ENCODE measurements at regions not wholly inside any gene's neighbourhood (a gene's known extent, or its start where the extent isn't known, plus 50 kb on each side); places are given as distances from the start of the nearest gene placed in this dataset.
"Not testable (repeated sequence)": the region's sequence is repeated elsewhere in the genome, so short reads cannot be mapped to it uniquely, and the experiment has no call there.

DNA sequence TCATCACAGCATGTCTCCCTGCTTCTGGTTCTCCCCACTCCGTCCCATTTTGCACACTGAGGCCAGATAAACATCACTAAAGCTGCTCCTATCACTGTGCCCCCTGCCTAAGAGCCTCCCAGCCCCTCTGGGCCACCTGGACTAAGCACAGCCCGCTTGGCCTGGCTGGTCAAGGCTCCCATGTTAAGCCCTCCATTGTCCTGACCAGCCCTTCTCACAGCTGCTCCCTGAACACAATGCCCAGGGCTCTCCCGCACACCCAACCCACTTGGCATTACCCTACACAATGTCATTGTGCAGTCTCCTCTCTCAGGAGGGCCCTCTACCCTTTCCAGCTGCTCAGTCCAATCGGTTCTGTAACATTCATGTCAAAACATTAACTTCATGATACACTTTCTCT is 133.4 kb downstream of the NUFIP1 start:
- Histone ChIP-seq H3K27ac (peak overlapping the region; percentile 92), H3K9me3 (no peaks in the 10 kb centered on the region), H3K36me3 (ENCODE audit: insufficient read depth in 1 of 2, low read depth in 1 of 2) (no peaks in the 10 kb centered on the region), H3K27me3 (ENCODE audit: insufficient read depth in 3 of 3, low read length in 2 of 3) (no peaks in the 10 kb centered on the region), H3K4me1 (peaks cover 16% of the 10 kb centered on the region), H3K4me3 (no peak overlapping the region)
- TF ChIP-seq, protein P1, sequence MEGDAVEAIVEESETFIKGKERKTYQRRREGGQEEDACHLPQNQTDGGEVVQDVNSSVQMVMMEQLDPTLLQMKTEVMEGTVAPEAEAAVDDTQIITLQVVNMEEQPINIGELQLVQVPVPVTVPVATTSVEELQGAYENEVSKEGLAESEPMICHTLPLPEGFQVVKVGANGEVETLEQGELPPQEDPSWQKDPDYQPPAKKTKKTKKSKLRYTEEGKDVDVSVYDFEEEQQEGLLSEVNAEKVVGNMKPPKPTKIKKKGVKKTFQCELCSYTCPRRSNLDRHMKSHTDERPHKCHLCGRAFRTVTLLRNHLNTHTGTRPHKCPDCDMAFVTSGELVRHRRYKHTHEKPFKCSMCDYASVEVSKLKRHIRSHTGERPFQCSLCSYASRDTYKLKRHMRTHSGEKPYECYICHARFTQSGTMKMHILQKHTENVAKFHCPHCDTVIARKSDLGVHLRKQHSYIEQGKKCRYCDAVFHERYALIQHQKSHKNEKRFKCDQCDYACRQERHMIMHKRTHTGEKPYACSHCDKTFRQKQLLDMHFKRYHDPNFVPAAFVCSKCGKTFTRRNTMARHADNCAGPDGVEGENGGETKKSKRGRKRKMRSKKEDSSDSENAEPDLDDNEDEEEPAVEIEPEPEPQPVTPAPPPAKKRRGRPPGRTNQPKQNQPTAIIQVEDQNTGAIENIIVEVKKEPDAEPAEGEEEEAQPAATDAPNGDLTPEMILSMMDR (IDR thresholded peaks at IDR 0.05), result no peak
- DNase-seq (no peak), ATAC-seq (no peak)
- whole genome bisulfite sequencing, 3 donors, result 50 to 55% (median 52%) methylated on average over 4 of the region's 4 CpGs
- intact Hi-C loops (cut with DNase I), result loop anchor here (5.0 kb wide), 1 partner anchor 279 kb away; the partner anchor contains the start of gene TSC22D1 (in 2 of the 2)

DNA sequence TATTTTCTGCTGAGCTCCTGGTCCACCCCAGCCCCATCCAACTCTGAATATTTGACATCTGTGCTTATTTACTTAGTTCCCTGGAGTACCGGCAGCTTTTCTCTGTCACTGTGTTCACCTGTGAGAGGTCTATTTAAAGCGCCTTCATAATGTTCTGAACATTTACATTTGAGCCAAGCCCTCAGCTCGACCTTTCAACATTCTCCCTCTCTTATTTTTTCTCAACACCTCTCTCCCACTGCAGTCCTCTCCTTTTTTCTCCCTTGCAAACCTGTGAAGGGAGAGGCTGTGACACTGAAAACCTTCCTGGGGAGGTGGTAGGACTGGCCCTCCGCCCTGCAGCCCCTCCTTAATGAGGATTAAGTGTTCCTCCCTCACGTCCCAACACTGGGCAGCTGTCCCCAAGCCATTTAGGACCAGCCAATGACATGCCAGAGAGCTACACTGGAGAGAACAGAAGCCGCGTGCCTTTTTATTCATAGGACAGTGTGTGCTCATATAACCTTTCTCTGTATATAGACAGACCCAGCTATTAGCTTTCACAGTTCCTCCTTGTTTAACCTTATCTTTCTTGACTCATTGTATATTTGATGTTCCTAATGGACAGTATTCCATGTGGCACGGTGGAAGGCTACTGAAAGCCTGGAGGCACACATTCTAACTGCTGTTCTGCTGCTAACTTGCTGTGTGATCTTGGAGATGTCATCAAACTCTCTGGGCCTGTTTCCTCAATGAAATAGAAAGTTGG is 134.8 kb downstream of the NUFIP1 start:
- peak; percentile 94 to 96 (median 96) for ATAC-seq

GRCh38 chr13:44853641-44854040 is 135.6 kb downstream of the NUFIP1 start:
- peaks cover 29% of the 10 kb centered on the region for H3K4me1 ChIP-seq
- peak in 3 of 4 donors; percentile 16 to 26 (median 24) for ATAC-seq
- no peaks in the 10 kb centered on the region for H3K36me3 ChIP-seq (ENCODE audit: insufficient read depth in 1 of 2, low read depth in 1 of 2)
- no peaks in the 10 kb centered on the region for H3K27me3 ChIP-seq (ENCODE audit: insufficient read depth in 3 of 3, low read length in 2 of 3)
- no peak for DNase-seq
- TF ChIP-seq, protein P1 (IDR thresholded peaks at IDR 0.05), result no peak
- peak overlapping the region; percentile 92 for H3K27ac ChIP-seq
- H3K4me3 ChIP-seq, result peak overlapping the region; percentile 41
- 17 to 23% (median 19%) methylated on average over 3 of the region's 3 CpGs for WGBS, 3 donors
- H3K9me3 ChIP-seq, result no peaks in the 10 kb centered on the region
- intact Hi-C loops (cut with DNase I), result loop anchor here in 1 of 2 donors (5.0 kb wide), 1 partner anchor 91 kb away; no protein-coding TSS in a partner anchor

More for the DNA sequence above, 134.8 kb downstream of the NUFIP1 start:
- intact Hi-C loops (cut with DNase I), result loop anchor here (5.0 kb wide), 2 partner anchors 92 to 277 kb away; partner anchors contain the start of gene TSC22D1 (in 2 of the 2)
- Histone ChIP-seq H3K9me3 (no peaks in the 10 kb centered on the region), H3K4me1 (peaks cover 21% of the 10 kb centered on the region), H3K27me3 (ENCODE audit: insufficient read depth in 3 of 3, low read length in 2 of 3) (no peaks in the 10 kb centered on the region), H3K27ac (peak overlapping the region; percentile 92), H3K4me3 (peak overlapping the region; percentile 41), H3K36me3 (ENCODE audit: insufficient read depth in 1 of 2, low read depth in 1 of 2) (no peaks in the 10 kb centered on the region)
- peak; percentile 80 to 94 for DNase-seq
- TF ChIP-seq, protein P1 (IDR thresholded peaks at IDR 0.05), result no peak
- 18 to 28% (median 25%) methylated on average over 8 of the region's 8 CpGs for WGBS, 3 donors

DNA sequence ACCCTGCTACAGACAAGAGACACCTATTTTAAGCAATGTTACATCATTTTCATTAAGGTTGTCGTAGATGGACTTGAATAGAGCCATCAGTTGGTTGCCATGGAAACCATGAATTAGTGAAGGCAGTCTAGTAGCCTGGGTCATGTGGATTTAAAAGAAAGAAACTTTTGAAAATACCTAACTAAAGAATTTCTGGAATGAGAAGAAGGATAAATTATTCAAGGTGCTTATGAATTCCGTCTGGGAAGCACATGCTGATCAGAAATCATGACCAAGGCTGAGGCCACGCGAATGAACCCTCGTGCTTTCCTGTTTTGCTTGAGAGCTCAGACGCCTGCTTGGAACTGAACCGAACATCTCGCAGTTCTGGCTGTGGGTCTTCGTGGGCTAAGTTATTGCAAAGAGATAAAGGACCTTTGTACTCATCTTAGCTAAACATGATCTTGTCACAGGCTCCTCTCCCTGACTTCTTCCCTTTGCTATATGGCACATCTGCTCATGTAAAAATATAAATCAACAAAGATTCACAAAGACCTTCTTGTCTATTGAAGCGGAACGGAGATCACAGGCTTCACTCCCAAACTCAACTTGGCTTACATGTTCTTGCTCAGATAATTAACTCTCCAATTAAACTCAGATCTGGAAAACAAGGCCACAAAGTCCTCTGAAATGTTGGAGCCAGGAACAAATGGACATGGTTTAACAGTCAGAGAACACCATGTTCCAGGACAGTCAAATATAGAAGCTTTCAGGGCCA is 140.2 kb downstream of the NUFIP1 start:
- no peaks in the 10 kb centered on the region for H3K36me3 ChIP-seq (ENCODE audit: insufficient read depth in 1 of 2, low read depth in 1 of 2)
- H3K27me3 ChIP-seq (ENCODE audit: insufficient read depth in 3 of 3, low read length in 2 of 3), result no peaks in the 10 kb centered on the region
- peak overlapping the region; percentile 27 for H3K27ac ChIP-seq
- peak in 1 of 4 donors; percentile 34 for ATAC-seq
- 41 to 75% (median 49%) methylated on average over 11 of the region's 11 CpGs for WGBS, 3 donors
- no peak overlapping the region for H3K4me3 ChIP-seq
- intact Hi-C loops (cut with DNase I), result loop anchor here in 1 of 2 donors (5.0 kb wide), 1 partner anchor 87 kb away; no protein-coding TSS in a partner anchor
- no peaks in the 10 kb centered on the region for H3K9me3 ChIP-seq
- peaks cover 20% of the 10 kb centered on the region for H3K4me1 ChIP-seq
- TF ChIP-seq, protein P1 (IDR thresholded peaks at IDR 0.05), result no peak
- no peak for DNase-seq

GRCh38 chr13:44845281-44846058 is 143.8 kb downstream of the NUFIP1 start:
- H3K4me3 ChIP-seq; H3K9me3 ChIP-seq; H3K36me3 ChIP-seq (ENCODE audit: insufficient read depth in 1 of 2, low read depth in 1 of 2); DNase-seq; ATAC-seq; H3K27me3 ChIP-seq (ENCODE audit: insufficient read depth in 3 of 3, low read length in 2 of 3); H3K27ac ChIP-seq: not testable (repeated sequence)
- intact Hi-C loops (cut with DNase I), result loop anchor here in 1 of 2 donors (5.0 kb wide), 1 partner anchor 83 kb away; no protein-coding TSS in a partner anchor
- H3K4me1 ChIP-seq, result peaks cover 13% of the 10 kb centered on the region
- 88 to 96% (median 94%) methylated on average over 11 of the region's 11 CpGs for WGBS, 3 donors
